Kidney capillary endothelial cell (primary cell): ENCODE measurements at regions not wholly inside any gene's neighbourhood (a gene's known extent, or its start where the extent isn't known, plus 50 kb on each side); places are given as distances from the start of the nearest gene placed in this dataset.

ENCODE experiments used
- DNase-seq: peaks from one replicate; pipeline ENCODE4 v3.0.0-alpha.2; 2018; ENCODE audit warnings: low spot score

DNA sequence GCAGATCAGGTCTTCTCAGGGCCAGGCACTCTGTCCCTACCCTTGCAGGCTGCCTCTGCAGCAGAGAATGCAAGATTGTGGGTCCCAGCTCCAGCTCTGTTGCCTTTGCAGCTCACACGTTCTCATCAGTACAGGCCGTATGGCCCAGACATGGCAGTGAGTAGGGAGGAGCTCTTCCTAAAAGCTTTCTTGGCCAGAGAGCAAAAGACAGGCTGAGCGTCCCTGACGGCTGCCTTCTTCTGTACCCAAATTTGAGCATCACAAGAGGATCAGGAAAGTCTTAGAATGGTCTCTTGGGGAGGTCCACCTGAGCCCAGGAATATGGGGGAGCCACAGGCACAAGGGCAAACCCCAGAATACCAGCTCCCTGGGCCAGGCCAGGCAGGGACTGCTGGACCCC, 266.3 kb upstream of the ZMIZ1 start:
- no peak for DNase-seq

- DNase-seq, result peak; percentile 49
These were observed 265.9 kb upstream of the ZMIZ1 start for GRCh38 chr10:78802866-78803265.

- DNase-seq, result no peak
These were observed 265.1 kb upstream of the ZMIZ1 start for GRCh38 chr10:78803710-78804109.

- DNase-seq, result no peak
These were observed 264.2 kb upstream of the ZMIZ1 start for GRCh38 chr10:78804411-78805032.

DNA sequence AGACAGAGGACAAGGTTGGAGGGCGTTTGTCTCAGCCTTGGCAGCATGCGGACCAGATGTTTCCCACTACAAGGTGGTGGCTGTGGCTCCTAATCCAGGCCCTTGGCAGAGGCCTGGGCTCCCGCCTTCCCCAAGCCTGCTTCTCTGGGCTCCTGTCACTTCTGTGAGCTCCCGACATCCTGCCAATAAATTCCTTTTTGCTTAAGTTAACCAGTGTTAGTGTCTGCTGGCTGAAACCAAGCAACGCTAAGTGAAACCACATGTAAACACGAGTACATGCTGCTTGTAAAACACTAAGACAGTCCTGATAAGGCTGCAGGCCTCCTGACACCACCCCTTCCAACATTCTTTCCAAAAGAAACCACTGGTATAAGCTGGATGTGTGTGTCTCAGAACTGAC, 263.6 kb upstream of the ZMIZ1 start:
- no peak for DNase-seq

DNA sequence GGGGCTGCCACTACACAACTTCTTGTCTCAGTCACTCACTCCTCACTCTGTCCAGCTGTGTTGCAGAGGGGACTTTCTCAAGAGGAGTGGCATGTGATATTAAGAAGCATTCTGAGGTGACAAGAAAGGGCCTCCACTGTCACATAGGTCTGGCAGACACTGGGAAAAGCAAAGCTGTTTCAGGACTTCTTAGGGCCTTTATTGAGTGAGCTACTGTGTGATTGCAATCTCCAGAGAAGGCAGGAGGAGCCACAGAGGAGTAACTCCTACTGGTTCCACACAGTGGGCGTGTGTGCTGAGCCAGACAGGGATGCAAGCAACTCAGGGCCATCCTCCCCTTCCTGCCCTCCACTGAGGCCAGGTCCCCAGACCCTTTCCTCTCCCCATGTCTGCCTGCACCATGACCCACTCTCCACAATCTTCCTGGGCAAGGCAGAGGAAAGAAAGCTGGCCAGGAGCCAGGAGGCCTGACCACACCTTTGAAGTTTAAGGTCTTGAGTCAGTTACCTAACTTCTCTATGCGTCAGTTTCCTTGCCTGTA, 262.0 kb upstream of the ZMIZ1 start:
- no peak for DNase-seq

DNA sequence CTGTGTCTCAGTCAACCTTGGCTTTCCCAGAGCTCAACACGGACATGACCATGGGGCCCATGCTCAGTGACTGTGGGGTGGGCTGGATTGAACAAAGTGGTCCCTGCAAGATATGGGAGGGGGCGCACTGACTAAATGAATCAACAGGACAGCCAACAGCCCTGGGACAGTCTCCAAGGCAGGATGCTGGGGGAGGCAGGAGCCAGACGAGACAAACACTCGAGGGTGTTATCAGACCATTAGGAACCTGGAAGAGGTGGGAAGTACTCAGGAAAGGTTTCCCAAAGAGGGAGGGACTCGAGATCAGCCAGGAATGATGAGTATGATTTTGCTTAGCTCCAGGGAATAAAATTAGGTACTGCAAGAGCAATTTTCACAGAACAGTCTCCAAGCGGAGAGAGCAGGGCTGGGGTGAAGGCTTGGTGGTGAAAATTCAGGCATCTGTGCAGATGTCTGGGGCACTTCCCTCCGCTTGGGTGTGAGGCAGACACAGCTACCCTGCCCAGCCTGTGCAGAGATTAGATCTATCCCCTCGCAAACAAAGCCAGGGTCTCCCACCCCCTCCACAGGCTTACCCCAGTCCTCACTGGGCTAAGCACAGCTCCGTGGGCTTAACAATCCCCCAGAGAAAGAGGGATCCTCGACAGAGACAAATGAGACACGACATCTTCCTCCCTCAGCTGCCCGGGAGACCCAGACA, 261.1 kb upstream of the ZMIZ1 start:
- DNase-seq, result no peak

DNA sequence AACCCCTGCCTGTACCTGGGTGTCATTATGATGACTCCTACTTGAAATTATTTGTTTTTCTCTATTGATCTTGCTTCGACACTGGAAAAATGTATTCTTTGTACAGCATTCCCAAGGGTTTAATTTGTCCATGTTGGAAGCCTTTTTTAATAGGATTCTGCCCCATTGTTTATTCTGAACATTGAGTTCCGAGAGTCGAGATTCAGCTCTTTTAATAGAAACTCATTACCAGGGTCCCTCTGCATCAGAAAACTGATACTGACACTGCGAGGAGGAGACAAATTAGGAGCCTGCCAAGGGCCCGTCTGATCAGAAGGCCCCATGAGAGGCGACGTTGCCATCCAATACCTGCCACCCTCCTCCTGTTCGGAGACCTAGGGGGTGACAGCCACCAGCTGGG, 260.5 kb upstream of the ZMIZ1 start:
- no peak for DNase-seq

DNA sequence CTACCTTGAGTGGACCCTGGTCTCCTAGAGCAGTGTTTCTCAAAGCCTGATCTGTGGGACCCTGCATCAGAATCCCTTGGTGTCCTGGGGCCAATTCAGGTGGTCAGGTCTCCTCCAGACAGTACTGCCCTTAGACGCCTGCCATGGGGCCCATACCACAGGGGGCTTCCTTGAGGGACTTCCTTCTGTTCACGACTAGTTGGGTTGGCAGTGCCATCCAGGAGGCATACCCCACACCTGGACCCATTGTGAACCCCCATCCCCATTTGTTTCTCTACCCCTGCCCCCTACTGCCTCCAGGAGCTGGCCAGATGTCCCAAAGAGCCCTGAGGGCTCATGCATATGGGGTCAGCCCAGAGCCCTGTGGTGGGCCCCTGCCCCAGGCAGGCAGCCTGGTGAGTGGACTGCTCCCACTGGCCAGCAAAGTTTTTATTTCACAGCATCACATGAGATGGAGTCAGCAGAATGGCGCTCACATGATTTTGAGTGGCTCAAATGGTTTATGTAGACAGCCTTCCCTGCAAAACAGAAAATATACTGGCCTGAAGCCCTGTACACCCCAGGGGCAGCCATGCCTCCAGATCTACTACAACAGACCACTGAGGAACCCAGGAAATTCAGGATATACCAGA, 259.9 kb upstream of the ZMIZ1 start:
- DNase-seq, result no peak

DNA sequence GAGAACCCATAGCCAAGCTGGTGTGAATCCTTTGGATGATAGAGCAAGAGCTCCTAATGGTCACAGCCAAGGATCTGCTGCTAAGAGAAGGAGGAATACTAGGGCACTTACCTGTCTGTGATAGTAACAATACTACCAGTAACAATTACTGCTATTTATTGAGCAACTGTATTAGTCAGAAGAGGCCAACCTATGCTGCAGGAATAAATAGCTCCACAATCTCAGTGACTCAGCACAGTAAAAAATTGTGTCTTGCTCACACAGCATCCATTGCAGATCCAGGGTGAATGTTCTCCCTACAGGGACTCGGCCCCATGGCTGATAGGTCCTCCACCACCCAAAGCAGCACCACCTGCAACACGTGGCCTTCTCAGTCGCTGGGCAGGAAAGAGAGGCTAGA, 257.6 kb upstream of the ZMIZ1 start:
- no peak for DNase-seq

GRCh38 chr10:78812571-78813318, 256.0 kb upstream of the ZMIZ1 start:
- no peak for DNase-seq

- no peak for DNase-seq
These were observed 255.2 kb upstream of the ZMIZ1 start for GRCh38 chr10:78813526-78813925.

GRCh38 chr10:78813998-78814399, 254.8 kb upstream of the ZMIZ1 start:
- no peak for DNase-seq

DNA sequence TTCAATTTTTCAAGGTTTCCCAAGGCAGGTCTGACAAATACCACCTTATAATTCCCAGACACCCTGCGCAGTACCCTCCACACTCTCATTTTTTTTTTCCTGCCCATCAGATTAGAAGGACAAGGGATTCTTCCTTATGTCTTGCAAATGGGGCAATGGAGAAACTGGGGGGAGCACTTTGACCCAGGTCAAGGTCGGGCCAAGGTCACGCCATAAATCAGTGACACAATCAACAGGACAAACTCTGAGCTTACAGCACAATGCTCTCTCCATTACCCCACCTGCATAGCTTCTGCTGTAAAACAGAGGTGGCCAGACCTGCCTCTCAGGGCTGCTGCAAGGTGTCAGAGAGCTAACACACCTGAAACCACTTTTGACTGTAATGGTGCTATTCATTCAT, 254.4 kb upstream of the ZMIZ1 start:
- no peak for DNase-seq

- no peak for DNase-seq
These were observed 252.9 kb upstream of the ZMIZ1 start for GRCh38 chr10:78815702-78816334.

- DNase-seq, result no peak
These were observed 251.4 kb upstream of the ZMIZ1 start for GRCh38 chr10:78817361-78817760.

DNA sequence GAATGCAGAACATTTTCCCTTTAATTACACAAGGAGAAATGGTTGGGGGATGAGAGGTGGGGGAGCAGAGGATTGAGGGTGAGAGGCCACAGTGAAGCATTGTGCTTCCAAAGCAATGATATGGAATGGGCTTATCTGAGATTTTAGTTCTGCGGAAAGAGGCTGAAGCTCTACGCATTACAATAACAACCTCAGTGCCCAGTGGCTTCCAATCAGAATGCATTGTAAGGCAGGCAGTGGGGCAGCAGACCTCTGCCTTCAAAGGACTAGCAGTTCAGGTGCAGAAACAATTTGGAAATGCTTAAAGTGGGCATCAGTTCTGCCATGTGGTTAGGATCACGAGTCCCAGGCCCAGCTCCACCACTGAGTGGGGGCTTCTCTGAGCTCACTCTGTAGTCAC, 251.0 kb upstream of the ZMIZ1 start:
- no peak for DNase-seq

DNA sequence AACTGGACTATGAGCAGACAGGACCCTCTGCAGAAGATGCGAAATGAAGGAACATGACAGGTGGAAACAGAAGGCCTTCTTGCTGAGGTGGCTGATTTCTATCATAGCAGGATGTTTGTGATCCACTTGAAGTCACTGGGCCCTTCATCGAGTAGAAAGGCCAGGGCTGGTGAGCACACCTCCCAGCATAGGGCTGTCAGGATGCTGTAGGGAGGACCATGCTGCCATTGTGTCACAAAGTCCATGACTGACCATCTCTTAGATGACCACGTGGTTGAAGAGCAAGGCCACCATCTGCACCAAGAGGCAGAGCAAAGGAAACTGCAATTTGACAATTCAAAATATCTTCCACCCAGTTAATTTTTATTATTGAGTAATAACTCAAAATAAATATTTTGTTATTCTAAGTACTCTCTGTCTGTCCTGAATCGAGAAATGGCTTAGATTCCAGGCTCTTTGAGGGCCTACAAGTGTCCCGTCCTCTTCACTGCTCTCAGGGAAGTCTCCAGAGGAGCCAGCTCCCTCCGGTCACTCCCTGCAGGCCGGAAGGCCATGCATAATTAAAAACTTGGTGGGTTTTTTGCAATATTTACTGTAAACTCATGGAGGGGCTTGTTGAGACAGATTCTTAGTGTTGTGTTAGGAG, 249.3 kb upstream of the ZMIZ1 start:
- no peak for DNase-seq

DNA sequence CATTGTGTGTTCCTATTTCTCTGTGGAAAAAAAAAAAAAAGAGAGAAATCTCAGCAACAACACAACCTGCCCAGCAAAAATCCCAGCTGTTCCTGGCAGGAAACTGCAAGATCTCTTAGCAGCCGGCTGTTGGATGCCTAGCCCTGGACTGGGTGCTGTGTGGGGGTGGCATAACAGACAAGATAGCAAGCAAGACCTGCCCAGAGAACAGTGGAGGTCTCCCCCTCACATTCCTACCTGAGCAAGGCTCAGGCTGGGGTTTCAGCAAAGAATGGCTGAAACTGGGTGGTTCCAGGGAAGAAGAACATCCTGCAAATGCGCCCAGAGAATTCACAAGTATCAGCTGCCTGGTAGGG, 248.8 kb upstream of the ZMIZ1 start:
- no peak for DNase-seq

- DNase-seq, result no peak
These were observed 247.7 kb upstream of the ZMIZ1 start for GRCh38 chr10:78821052-78821451.

GRCh38 chr10:78828647-78829539, 239.9 kb upstream of the ZMIZ1 start:
- DNase-seq, result no peak
